Endothelial cell of umbilical vein (primary cell): ENCODE measurements at regions not wholly inside any gene's neighbourhood (a gene's known extent, or its start where the extent isn't known, plus 50 kb on each side); places are given as distances from the start of the nearest gene placed in this dataset.

ENCODE experiments used
- BruUV-seq: library from RNA; stranded (reverse); fragments of 400-500 nt; replicated peaks from 2 replicates; lab custom pipeline; 2021; lab: Mats Ljungman, UMichigan
- CTCF ChIA-PET: fragments of 300-600, 350-600 bp; sonication (Branson Sonifier 250); formaldehyde crosslinking; loops from one replicate; lab custom pipeline; 2021; ENCODE audit warnings: antibody characterized with exemption, inconsistent platforms; lab: Charles Lee
- POLR2A ChIA-PET: fragments of 300-600, 350-600 bp; sonication (Branson Sonifier 250); formaldehyde crosslinking; loops from one replicate; lab custom pipeline; 2021; ENCODE audit warnings: antibody characterized with exemption, inconsistent platforms; lab: Charles Lee
- DNase-seq: peaks from one replicate; pipeline ENCODE4 v3.0.0-alpha.2; 2011; ENCODE audit warnings: low read depth, low spot score
- FAIRE-seq: peaks from 2 replicates; lab custom pipeline; 2011; peaks lifted over from hg19 to GRCh38; lab: Jason Lieb, UNC
- H2AFZ ChIP-seq: 2 replicates; pipeline ENCODE4 v1.6.0; 2012; ENCODE audit warnings: low read depth, low read length, control low read depth, inconsistent platforms
- H3K27ac ChIP-seq: 2 replicates; pipeline ENCODE4 v1.5.1; 2011; ENCODE audit warnings: low read depth, mild to moderate bottlenecking, control low read depth, low read length, moderate library complexity; ENCODE audit not compliant: insufficient read depth
- H3K27me3 ChIP-seq, 2 experiments: 2 replicates each; pipeline versions ENCODE4 v1.6.0 to v1.6.1; 2011; ENCODE audit warnings: low read length in 2 of 2, mixed read lengths in 1 of 2; ENCODE audit not compliant: control insufficient read depth in 2 of 2, insufficient read depth in 2 of 2
- H3K36me3 ChIP-seq, 2 experiments: 2 replicates in 1 of 2; 3 replicates in 1 of 2; pipeline ENCODE4 v1.5.1; 2011; ENCODE audit warnings: low read length in 2 of 2, mild to moderate bottlenecking in 1 of 2, moderate library complexity in 1 of 2; ENCODE audit not compliant: control insufficient read depth in 2 of 2, insufficient read depth in 2 of 2; ENCODE audit errors: extremely low read depth in 1 of 2
- H3K4me1 ChIP-seq: 3 replicates; pipeline ENCODE4 v1.5.1; 2011; ENCODE audit warnings: mild to moderate bottlenecking, low read length; ENCODE audit not compliant: control insufficient read depth, insufficient read depth; ENCODE audit errors: extremely low read depth
- H3K4me2 ChIP-seq: 2 replicates; pipeline ENCODE4 v1.6.1; 2011; ENCODE audit warnings: low read length, control low read depth, mixed read lengths; ENCODE audit not compliant: insufficient read depth
- H3K4me3 ChIP-seq, 3 experiments: fragments of 200-600 bp in 1 of 3; sonication (generic), shearing (Covaris generic) in 1 of 3; replicated peaks in 1 of 3; 2 replicates each; pipeline ENCODE4 v1.5.1; 2011 to 2016; ENCODE audit warnings: control low read depth in 3 of 3, low read length in 3 of 3, mild to moderate bottlenecking in 2 of 3, inconsistent platforms in 1 of 3, low read depth in 1 of 3, moderate library complexity in 1 of 3; ENCODE audit not compliant: insufficient read depth in 1 of 3
- H3K79me2 ChIP-seq: 2 replicates; pipeline ENCODE4 v1.6.0; 2012; ENCODE audit warnings: low read length, inconsistent platforms; ENCODE audit not compliant: control insufficient read depth, insufficient read depth
- H3K9ac ChIP-seq: replicated peaks from 2 replicates; pipeline ENCODE3; 2011; ENCODE audit warnings: low read length, control low read depth; ENCODE audit not compliant: insufficient read depth; ENCODE audit errors: extremely low read depth
- H3K9me1 ChIP-seq: replicated peaks from 3 replicates; pipeline ENCODE4 v1.6.0; 2011; ENCODE audit warnings: mild to moderate bottlenecking, low read length; ENCODE audit not compliant: control insufficient read depth, insufficient read depth; ENCODE audit errors: extremely low read depth
- H3K9me3 ChIP-seq: replicated peaks from 2 replicates; pipeline ENCODE4 v1.5.1; 2012; ENCODE audit warnings: low read length, inconsistent platforms; ENCODE audit not compliant: control insufficient read depth, insufficient read depth
- H4K20me1 ChIP-seq: replicated peaks from 2 replicates; pipeline ENCODE3; 2011; ENCODE audit warnings: mild to moderate bottlenecking, low read length; ENCODE audit not compliant: control insufficient read depth, insufficient read depth; ENCODE audit errors: extremely low read depth
- EZH2 ChIP-seq: IDR thresholded peaks from 2 replicates; pipeline ENCODE4 v1.6.1; 2012; ENCODE audit warnings: borderline replicate concordance, low read depth, mild to moderate bottlenecking, moderate library complexity, low read length, inconsistent platforms; ENCODE audit not compliant: severe bottlenecking
- FOS ChIP-seq: IDR thresholded peaks from 2 replicates; pipeline ENCODE4 v1.6.1; 2011; ENCODE audit warnings: mild to moderate bottlenecking, low read length, moderate library complexity, borderline replicate concordance; ENCODE audit not compliant: insufficient read depth
- GATA2 ChIP-seq: IDR thresholded peaks from 2 replicates; pipeline ENCODE4 v1.7.0; 2011; ENCODE audit warnings: low read depth, mild to moderate bottlenecking, moderate library complexity, mixed read lengths, low read length; ENCODE audit not compliant: insufficient read length, insufficient read depth
- JUN ChIP-seq: IDR thresholded peaks from 2 replicates; pipeline ENCODE4 v1.6.1; 2011; ENCODE audit warnings: borderline replicate concordance, low read depth; ENCODE audit not compliant: insufficient read length, insufficient read depth
- MYC ChIP-seq: IDR thresholded peaks from one replicate; pipeline ENCODE4 v1.6.1; 2011; ENCODE audit warnings: mild to moderate bottlenecking, low read depth, low read length
- POLR2A ChIP-seq: IDR thresholded peaks from 2 replicates; pipeline ENCODE4 v1.6.1; 2012; ENCODE audit warnings: low read depth, mild to moderate bottlenecking, control low read depth, low read length
- POLR2AphosphoS5 ChIP-seq: IDR thresholded peaks from 2 replicates; pipeline ENCODE4 v1.6.1; 2012; ENCODE audit warnings: low read depth, mild to moderate bottlenecking, control low read depth, low read length, moderate library complexity; ENCODE audit not compliant: insufficient read depth
- dilution Hi-C: fragments of 300-500 bp; cut with MboI; formaldehyde crosslinking; loops from one replicate; pipeline ENCODE4 v1.15.0; 2019; ENCODE audit warnings: low sequenced_read_pairs; ENCODE audit not compliant: extremely low pct_ligation_motif_present
- intact Hi-C: fragments of 100-400 bp; cut with micrococcal nuclease; formaldehyde crosslinking; loops from one replicate; pipeline ENCODE4 v1.10.0; 2022
- TF ChIP-seq, protein P1 (sequence below): IDR thresholded peaks from 2 replicates; pipeline ENCODE4 v1.6.1; 2011; ENCODE audit not compliant: insufficient read depth, insufficient read length
- TF ChIP-seq, protein P2 (sequence below), 2 donors: IDR thresholded peaks; 1 replicate in 1 of 2; 2 replicates in 1 of 2; pipeline ENCODE4 v1.5.1; 2011; ENCODE audit warnings: low read length in 2 of 2, mild to moderate bottlenecking in 2 of 2, moderate library complexity in 2 of 2, control low read depth in 1 of 2, inconsistent platforms in 1 of 2, low read depth in 1 of 2; ENCODE audit not compliant: insufficient read depth in 1 of 2; ENCODE audit errors: extremely low read depth in 1 of 2

DNA sequence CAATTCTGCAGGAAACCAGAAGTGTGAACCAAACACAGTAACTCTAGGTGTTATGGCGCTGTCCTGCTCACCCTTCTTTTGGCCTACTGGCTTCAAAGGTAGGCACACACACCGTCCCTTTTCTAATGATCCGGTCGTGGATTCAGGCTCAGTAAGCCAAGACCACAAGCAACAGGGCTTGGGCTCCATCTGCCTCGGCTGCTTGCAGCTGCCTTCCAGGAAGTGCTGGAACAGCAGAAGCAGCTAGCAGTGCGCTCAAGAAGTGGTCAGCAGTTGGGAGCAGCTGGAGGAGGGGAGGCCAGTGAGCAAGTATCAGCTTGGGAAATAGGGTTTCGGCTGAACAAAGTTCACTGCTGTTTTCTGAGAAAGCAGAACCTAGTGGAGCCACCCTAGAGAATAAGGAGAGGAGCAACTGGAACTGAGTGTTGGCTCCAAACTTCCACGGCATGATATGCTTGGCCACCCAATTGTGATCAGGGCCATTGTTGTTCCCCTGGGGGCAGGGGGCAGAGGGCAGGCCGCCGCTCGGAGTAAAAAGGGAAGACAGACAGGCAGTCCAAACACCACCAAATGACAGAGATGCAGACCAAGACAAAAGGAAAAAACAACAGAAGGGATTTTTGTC lies 173.4 kb downstream of the TOMM20 start:
- Histone ChIP-seq H3K9me1 (no peaks in the 10 kb centered on the region), H3K27me3 (no peaks in the 10 kb centered on the region), H3K79me2 (no peaks in the 10 kb centered on the region), H3K4me2 (no peak overlapping the region), H3K4me1 (peaks cover 8% of the 10 kb centered on the region), H3K9ac (no peak overlapping the region), H3K27ac (no peak overlapping the region), H3K9me3 (no peaks in the 10 kb centered on the region), H3K36me3 (no peaks in the 10 kb centered on the region), H4K20me1 (no peaks in the 10 kb centered on the region), H3K4me3 (no peak overlapping the region), H2AFZ (peak overlapping the region; percentile 6)
- CTCF ChIA-PET = interaction anchor here (1.0 to 1.8 kb wide), 4 partner anchors 10 to 211 kb away, joined by 3 to 5 read pairs (median 3); no protein-coding TSS in a partner anchor
- POLR2A ChIA-PET = no interaction called here
- peak; percentile 12 for FAIRE-seq
- dilution Hi-C loops (no loop called here), intact Hi-C loops (loop anchor here (10.0 kb wide), 1 partner anchor 790 kb away; no protein-coding TSS in a partner anchor)
- peak; percentile 16 for DNase-seq
- TF ChIP-seq, protein P1, sequence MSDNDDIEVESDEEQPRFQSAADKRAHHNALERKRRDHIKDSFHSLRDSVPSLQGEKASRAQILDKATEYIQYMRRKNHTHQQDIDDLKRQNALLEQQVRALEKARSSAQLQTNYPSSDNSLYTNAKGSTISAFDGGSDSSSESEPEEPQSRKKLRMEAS = no peak
- no peak for TF ChIP-seq FOS
- no peak for TF ChIP-seq JUN
- no peak for TF ChIP-seq POLR2A
- no peak for TF ChIP-seq MYC
- TF ChIP-seq, protein P2, sequence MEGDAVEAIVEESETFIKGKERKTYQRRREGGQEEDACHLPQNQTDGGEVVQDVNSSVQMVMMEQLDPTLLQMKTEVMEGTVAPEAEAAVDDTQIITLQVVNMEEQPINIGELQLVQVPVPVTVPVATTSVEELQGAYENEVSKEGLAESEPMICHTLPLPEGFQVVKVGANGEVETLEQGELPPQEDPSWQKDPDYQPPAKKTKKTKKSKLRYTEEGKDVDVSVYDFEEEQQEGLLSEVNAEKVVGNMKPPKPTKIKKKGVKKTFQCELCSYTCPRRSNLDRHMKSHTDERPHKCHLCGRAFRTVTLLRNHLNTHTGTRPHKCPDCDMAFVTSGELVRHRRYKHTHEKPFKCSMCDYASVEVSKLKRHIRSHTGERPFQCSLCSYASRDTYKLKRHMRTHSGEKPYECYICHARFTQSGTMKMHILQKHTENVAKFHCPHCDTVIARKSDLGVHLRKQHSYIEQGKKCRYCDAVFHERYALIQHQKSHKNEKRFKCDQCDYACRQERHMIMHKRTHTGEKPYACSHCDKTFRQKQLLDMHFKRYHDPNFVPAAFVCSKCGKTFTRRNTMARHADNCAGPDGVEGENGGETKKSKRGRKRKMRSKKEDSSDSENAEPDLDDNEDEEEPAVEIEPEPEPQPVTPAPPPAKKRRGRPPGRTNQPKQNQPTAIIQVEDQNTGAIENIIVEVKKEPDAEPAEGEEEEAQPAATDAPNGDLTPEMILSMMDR (IDR thresholded peaks at IDR 0.05; ENCODE audit: extremely low read depth in 1 of 2, insufficient read depth in 1 of 2, low read depth in 1 of 2, low read length in 2 of 2) = no peak
- TF ChIP-seq GATA2 = no peak
- no peak for TF ChIP-seq EZH2
- TF ChIP-seq POLR2AphosphoS5 = no peak
- no TSS peak for BruUV-seq
